HTR-8/SVneo (cell line): ENCODE measurements at regions not wholly inside any gene's neighbourhood (a gene's known extent, or its start where the extent isn't known, plus 50 kb on each side); places are given as distances from the start of the nearest gene placed in this dataset.
A peak's percentile ranks its signal among the peaks of the same experiment; 100 is the strongest.

Experiments used
- DNase-seq: peaks from one replicate; pipeline ENCODE4 v3.0.0; 2011; ENCODE audit warnings: low spot score, mixed read lengths; ENCODE audit not compliant: insufficient read length
- FAIRE-seq: peaks from 2 replicates; lab custom pipeline; 2011; peaks lifted over from hg19 to GRCh38; lab: Jason Lieb, UNC

GRCh38 chr14:26026384-26026783 is 571.4 kb downstream of the NOVA1 start:
- DNase-seq: no peak
- FAIRE-seq: no peak

GRCh38 chr14:26023967-26024366 is 573.9 kb downstream of the NOVA1 start:
- no peak for DNase-seq
- peak; percentile 52 for FAIRE-seq

DNA sequence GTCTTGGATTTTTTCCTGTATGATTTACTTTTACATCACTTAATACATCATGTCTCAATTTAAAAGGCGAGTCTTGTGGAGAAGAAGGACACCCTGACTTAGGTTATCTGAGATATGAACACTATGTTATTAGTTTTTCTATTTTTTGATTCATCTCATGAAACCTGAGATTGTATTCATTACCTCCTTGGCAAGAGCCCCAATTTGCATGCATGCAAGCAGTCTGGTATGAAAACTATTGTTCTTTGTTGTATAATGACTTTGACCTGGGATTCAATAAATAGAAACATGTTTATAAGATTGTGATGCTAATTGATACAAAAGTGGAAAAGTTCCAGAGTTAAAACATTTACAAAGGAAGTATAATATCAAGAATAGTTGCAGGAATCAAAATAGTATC is 576.1 kb downstream of the NOVA1 start:
- DNase-seq (no peak), FAIRE-seq (no peak)

- DNase-seq (no peak), FAIRE-seq (no peak)
These were observed 580.6 kb downstream of the NOVA1 start for GRCh38 chr14:26017270-26017669.

GRCh38 chr14:26008290-26008689 is 589.5 kb downstream of the NOVA1 start:
- no peak for FAIRE-seq
- no peak for DNase-seq

DNA sequence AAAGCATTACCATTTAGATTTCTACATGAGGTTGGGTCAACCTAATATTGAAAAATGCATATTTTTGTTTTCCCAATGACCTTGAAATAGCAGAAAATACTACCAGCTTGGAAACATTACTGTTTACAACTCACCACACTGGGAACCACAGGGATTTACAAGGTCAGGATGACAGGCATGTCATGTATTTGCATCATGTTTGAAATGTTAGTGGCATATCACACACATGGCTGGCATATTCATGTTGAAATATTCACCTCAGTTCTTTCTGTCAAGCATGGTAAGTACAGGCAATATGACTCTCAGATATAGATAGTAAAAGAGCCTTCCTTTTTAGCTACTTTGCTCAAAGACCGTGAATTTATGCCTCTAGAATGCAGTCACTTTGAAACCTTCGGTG is 593.5 kb downstream of the NOVA1 start:
- FAIRE-seq (no peak), DNase-seq (no peak)

- no peak for FAIRE-seq
- no peak for DNase-seq
These were observed 604.0 kb downstream of the NOVA1 start for GRCh38 chr14:25993830-25994229.

- FAIRE-seq (no peak), DNase-seq (no peak)
These were observed 609.3 kb downstream of the NOVA1 start for GRCh38 chr14:25988536-25988935.

DNA sequence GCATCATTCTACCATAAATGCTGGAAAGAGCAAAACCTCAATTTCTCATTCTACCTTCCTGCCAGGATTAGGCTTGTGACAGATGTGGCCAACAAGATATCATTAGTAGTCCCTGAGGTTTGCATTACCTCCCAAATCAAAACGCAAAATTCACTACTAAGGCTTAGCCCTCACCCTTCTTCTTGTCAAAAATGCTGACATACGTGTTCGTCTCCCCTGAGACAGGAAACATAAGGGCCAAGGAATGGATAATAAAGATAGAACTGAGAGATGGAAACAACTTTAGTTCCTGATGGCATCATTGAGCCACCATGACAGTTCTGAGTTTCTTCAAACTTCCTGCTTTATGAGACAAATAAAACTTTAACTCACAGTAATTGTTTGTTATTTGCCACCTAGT is 642.1 kb downstream of the NOVA1 start:
- FAIRE-seq: no peak
- DNase-seq: no peak

GRCh38 chr14:25953532-25954139 is 644.2 kb downstream of the NOVA1 start:
- FAIRE-seq (no peak), DNase-seq (no peak)

GRCh38 chr14:25945746-25946145 is 652.1 kb downstream of the NOVA1 start:
- FAIRE-seq (no peak), DNase-seq (no peak)

DNA sequence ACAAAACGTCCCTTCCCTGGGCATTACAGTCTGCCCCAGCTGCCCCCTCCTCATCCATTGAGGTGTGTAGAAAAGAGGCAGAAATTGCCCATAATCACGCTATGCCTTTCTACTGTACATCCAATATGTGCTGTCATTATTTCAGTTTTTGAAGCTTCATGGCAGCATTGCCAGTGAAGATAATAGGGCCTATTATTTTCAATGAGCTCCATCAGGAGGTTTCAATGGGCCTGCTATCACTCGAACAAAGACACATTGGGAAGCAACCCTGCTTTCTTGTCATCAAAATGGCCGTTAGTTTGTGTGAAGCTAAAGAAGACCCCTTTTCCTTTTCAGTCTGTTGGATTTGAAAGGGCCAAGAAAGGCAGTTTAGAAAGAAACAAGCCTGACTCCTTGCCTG is 653.8 kb downstream of the NOVA1 start:
- no peak for FAIRE-seq
- no peak for DNase-seq

DNA sequence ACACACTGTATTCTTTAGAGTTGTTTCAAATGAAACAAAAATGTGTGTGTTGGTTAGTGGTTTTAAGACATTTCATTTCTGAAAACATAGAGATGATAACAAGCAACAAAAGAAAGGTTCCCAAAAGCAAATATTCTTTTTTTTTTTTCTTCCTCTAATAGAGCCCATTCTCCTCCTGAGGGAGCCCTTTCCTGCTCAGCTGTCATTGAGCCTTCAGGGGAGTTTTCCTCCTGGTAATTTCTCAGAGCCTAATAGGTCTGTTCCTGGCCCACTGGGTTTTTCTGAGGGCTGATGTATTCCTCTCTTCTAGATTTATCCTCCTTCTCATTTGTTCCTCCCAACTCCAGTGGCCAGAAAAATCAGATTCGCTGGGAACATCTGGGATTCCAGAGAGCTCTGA is 654.5 kb downstream of the NOVA1 start:
- FAIRE-seq (no peak), DNase-seq (no peak)

DNA sequence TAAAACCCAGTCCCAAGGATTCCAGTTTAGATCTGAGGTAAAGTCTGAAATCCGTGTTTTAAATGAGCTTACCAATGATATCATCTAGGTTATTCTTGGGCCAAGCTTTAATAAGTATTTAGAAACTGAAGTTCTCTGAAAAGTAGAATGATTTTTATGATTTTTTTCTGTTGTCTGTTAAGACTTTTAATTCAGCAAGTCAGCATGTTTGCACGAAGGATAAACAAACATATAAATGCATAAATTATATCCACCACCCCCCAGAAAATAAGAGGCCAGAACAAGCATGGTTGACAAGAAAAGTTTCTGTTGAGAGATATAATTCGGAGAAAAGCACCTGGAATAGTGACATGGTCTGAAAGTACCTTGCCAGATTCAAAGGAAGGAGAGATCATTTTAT is 655.7 kb downstream of the NOVA1 start:
- FAIRE-seq: no peak

GRCh38 chr14:25933731-25934130 is 664.1 kb downstream of the NOVA1 start:
- DNase-seq (no peak), FAIRE-seq (no peak)

More for the DNA sequence above, 655.7 kb downstream of the NOVA1 start:
- no peak for DNase-seq

GRCh38 chr14:25929881-25930615 is 667.8 kb downstream of the NOVA1 start:
- no peak for FAIRE-seq
- DNase-seq: no peak

GRCh38 chr14:25911831-25912230 is 686.0 kb downstream of the NOVA1 start:
- FAIRE-seq: no peak
- DNase-seq: no peak

DNA sequence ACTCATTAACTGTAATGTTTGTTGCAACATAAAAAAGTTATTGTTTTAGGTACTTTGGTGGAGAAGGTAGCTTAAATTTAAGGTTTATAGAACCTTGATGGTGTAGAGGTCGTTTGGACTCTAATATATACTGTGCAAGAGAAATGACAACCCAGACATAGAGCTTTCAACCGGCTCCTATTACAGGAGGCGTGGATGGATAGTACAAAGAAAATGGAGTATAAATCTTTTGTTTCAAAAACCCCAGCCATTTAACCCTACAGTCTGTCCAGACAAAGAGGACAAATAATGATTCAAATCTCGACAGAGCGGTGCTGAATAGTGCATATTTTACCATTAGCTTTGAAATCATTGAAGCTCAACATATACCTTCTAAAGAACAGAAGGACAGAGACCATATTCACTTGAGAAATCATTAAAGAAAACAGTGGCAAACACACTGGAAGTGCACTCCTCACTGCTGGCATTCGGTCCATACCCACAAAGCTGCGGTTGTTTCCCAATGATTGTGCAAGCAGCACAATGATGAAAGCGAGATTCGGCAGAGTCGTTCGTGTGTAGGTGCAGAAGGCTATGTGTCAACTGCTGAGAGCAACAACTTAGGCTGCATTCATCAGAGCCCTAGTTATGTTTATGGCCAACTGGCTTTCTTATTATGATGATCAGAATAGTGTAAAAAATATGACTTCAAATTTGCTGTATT is 688.6 kb downstream of the NOVA1 start:
- peak; percentile 4 for FAIRE-seq

DNA sequence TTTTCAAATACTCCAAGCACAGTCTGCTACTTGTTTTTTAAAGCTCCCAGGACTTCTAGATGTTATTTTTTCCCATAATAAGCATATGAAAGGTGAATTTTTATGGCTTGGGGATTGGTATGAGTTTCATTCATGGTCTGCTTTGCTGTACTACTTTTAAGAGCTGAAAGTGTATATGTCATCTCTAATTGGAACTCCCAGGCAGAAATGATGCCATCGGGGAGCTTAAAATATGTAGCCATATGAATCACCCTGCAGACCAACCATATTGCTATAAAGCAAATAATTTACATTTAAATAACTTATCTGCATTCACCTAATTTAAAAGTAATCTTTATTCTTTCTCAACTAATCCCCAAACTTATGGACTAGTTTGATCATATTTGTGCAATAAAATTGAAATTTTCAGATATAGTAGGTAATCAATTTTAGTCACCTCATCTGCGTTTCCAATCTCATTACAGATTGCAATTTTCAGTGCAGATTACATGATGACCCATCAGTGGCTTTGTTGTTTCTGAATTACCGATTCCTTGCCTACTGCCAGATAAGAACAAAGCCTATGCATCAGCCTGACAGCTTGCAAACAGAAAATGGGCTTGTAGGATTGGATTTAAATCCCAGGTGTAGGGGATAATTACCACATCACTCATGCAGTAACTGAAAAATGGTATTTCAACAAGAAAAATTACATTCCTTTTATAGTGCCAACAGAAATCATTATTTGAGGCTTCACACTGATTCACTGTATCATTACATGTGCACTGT is 689.4 kb downstream of the NOVA1 start:
- FAIRE-seq (no peak), DNase-seq (no peak)

More for the DNA sequence above, 688.6 kb downstream of the NOVA1 start:
- DNase-seq: no peak

DNA sequence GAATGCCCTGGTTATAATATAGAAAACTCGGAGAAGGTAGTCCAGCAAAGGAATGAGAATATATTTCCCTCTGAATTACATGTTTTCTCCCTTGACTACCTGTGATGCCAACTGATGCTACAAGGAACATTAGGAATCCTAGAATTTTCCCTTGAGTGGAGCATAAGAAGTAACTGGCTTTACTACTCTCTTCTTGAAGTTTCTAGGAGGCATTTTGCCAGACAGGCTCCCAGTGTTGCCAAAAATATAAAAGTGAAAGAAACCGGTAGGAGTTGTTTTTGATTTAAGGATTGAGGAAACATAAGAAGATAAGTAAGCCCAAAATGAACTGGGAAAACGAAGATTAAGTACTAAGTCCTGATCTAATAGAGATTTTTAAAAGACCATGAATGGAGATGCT is 693.4 kb downstream of the NOVA1 start:
- DNase-seq (no peak), FAIRE-seq (no peak)

GRCh38 chr14:25899197-25899596 is 698.6 kb downstream of the NOVA1 start:
- no peak for DNase-seq
- no peak for FAIRE-seq
